GM12875 (cell line): ENCODE measurements at regions not wholly inside any gene's neighbourhood (a gene's known extent, or its start where the extent isn't known, plus 50 kb on each side); places are given as distances from the start of the nearest gene placed in this dataset.

ENCODE experiments used
- H3K4me3 ChIP-seq: one replicate; pipeline ENCODE4 v1.5.1; 2011; ENCODE audit warnings: low read depth, low read length, control low read depth
- TF ChIP-seq, protein P1 (sequence below): IDR thresholded peaks from 2 replicates; pipeline ENCODE4 v1.5.1; 2011; ENCODE audit warnings: low read depth, mild to moderate bottlenecking, control low read depth, inconsistent platforms, low read length, moderate library complexity, borderline replicate concordance; ENCODE audit not compliant: insufficient read depth

DNA sequence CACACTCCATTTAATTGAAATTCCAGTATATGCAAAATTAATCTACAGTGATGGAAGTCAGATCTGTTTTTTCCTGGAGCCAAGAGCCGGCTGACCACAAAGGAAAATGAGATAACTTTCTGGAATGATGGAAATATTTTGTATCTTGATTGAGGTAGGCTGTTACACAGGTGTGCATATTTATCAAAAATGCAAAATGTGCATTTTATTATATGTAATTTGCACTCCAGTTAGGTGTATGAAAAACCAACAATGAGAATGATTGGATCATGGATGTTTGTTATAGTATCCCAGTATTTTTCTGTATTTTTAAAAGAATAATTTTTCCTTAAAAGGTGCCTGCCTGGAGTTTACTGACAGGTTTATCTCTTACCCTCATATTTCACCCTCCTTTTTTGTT lies 242.0 kb upstream of the JAG1 start:
- TF ChIP-seq, protein P1, sequence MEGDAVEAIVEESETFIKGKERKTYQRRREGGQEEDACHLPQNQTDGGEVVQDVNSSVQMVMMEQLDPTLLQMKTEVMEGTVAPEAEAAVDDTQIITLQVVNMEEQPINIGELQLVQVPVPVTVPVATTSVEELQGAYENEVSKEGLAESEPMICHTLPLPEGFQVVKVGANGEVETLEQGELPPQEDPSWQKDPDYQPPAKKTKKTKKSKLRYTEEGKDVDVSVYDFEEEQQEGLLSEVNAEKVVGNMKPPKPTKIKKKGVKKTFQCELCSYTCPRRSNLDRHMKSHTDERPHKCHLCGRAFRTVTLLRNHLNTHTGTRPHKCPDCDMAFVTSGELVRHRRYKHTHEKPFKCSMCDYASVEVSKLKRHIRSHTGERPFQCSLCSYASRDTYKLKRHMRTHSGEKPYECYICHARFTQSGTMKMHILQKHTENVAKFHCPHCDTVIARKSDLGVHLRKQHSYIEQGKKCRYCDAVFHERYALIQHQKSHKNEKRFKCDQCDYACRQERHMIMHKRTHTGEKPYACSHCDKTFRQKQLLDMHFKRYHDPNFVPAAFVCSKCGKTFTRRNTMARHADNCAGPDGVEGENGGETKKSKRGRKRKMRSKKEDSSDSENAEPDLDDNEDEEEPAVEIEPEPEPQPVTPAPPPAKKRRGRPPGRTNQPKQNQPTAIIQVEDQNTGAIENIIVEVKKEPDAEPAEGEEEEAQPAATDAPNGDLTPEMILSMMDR: no peak
- no peak overlapping the region for H3K4me3 ChIP-seq

DNA sequence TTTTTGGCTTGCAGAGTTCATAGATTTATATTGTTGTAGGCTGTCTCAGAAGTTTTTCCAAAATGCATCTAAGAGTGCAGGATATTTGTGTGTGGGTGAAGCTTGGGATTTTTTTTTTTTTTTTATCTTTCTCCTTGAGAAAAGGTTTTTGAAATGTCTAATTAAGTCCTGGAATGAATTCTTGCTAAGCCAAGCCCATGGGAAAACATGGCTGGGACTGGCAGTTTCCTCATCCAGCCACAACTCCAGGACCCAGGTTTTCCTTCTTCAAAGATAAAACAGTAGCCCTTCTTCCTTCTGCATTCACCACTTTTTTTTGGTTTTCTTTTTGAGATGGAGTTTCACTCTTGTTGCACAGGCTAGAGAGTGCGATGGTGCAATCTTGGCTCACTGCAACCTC lies 242.5 kb upstream of the JAG1 start:
- TF ChIP-seq, protein P1: no peak
- no peak overlapping the region for H3K4me3 ChIP-seq

DNA sequence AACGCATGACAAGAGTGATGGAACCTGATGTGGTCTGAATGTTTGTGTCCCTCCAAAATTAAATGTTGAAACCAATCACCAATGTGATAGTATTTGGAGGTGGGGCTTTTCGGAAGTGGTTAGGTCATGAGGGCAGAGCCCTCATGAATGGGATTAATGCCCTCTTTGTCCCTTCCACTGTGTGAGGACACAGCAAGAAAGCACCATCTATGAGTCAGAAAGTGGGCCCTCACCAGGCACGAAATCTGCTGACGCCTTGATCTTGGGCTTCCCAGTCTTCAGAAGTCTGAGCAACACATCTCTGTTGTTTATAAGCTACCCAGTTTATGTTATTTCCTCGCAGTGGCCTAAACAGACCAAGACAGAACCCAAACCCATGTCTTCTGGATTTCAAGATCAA lies 244.0 kb upstream of the JAG1 start:
- H3K4me3 ChIP-seq: no peak overlapping the region
- TF ChIP-seq, protein P1: no peak

DNA sequence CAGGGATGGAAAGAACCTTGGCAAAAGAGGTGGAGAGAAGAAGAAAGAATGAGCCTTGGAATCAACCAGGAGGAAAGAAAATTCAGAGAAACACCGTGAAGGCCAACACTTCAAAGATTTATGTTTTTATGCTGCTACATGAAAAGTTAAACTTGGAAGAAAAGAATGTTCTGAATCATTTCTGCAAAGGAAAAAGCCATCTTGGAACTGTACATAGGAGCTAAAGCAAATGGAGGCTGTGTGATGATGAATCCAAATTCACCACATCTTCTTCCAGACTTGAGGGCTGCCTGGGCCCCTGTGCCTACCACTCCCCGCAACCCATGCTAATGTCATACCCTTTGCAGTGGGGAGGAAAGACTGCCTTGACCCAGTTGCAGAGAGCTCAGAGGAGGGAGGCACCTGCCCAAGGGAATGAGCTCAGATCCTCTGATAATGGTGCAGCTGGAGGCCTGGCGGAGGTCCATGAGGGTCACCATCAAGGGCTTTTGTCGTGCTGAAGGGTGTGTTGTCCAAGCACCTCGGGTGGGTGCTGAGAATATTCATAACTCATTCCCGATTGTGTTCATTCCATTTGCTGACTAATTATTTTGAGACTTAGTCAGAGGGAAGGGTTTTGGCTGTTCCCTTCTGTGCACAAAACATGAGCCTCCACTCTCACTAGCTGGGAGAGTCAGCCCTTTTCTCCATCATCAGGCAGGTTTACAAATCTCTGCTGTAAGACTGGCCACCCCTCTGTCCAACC lies 245.8 kb upstream of the JAG1 start:
- no peak overlapping the region for H3K4me3 ChIP-seq
- TF ChIP-seq, protein P1: no peak

DNA sequence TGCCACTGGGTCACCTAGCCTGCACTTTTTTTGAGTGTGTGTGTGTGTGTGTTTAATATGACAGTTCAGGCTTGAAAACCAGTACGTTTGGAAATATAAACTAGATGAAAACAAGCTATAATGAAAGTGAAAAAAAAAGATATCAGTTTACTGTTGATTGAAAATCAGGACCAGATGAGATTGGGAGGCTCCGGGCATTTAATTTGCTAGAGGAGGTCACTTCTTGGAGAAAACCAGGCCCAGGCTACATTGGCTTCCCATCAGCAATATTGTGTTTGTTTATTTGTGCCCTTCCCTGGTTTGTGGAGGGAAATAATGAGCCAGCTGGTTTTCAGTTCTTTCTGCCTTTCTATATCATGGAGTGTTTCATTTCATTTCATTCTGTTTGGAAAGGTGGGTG lies 246.6 kb upstream of the JAG1 start:
- TF ChIP-seq, protein P1: no peak
- H3K4me3 ChIP-seq: no peak overlapping the region

DNA sequence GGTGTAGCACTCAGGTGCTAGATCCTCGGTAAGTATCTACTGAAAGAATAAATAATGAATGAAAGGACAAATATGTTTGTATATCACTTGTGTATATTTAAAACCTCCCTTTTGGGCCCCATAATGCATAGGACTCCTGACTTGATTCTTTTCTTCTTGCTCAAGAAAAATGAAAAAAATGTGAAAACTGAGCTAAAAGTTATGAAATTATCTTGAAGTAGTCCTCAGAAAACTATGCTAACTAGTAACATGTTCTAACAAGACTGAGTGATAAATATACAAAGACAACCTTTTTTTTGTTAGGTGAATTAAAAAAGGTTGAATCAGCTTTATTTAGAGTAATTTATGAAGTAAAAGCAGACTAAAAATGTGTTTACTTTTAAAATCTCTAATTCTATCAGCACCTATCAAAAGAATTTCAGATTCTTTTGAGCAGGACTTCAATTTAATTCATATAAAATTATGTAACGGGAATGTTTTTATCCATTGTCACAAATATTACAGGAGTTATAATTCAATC lies 247.8 kb upstream of the JAG1 start:
- TF ChIP-seq, protein P1: no peak
- no peak overlapping the region for H3K4me3 ChIP-seq

DNA sequence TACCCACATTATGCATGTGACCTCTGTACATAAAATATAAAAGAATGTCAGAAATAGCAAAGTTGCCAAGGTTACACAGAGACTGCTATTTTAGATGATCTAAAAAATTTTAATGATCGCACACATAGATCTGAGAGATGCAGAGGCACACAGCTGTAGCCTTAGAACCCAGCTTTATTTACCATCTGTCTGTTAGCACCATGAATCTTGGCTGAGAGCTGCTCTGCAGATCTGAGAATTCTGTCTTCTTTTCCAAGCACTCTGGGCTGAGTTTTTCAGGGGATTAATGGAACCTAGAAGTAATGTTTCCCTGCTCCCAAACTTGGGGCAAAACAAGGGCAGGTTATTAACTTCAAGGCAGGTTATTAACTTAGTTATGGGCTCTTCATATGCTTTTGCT lies 248.7 kb upstream of the JAG1 start:
- H3K4me3 ChIP-seq: no peak overlapping the region
- TF ChIP-seq, protein P1: no peak
